HUES64 (cell line): ENCODE measurements at regions not wholly inside any gene's neighbourhood (a gene's known extent, or its start where the extent isn't known, plus 50 kb on each side); places are given as distances from the start of the nearest gene placed in this dataset.

Source experiments
- H3K27ac ChIP-seq: 2 replicates; pipeline ENCODE4 v1.7.0; 2013; ENCODE audit warnings: low read depth, low read length, inconsistent platforms
- H3K27me3 ChIP-seq: 2 replicates; pipeline ENCODE4 v1.6.1; 2013; ENCODE audit warnings: mild to moderate bottlenecking, low read length; ENCODE audit not compliant: insufficient read depth
- H3K36me3 ChIP-seq: 2 replicates; pipeline ENCODE4 v1.6.1; 2013; ENCODE audit warnings: mild to moderate bottlenecking, low read length; ENCODE audit not compliant: insufficient read depth
- H3K4me1 ChIP-seq: 2 replicates; pipeline ENCODE4 v1.6.1; 2013; ENCODE audit warnings: mild to moderate bottlenecking, low read length, moderate library complexity; ENCODE audit not compliant: insufficient read depth
- H3K4me3 ChIP-seq: 2 replicates; pipeline ENCODE4 v1.5.1; 2013; ENCODE audit warnings: mild to moderate bottlenecking, low read length, moderate library complexity
- H3K9ac ChIP-seq: 2 replicates; pipeline ENCODE4 v1.6.1; 2013; ENCODE audit warnings: mild to moderate bottlenecking, low read depth, low read length
- H3K9me3 ChIP-seq: 2 replicates; pipeline ENCODE4 v1.6.1; 2013; ENCODE audit warnings: low read depth, low read length; ENCODE audit not compliant: insufficient read depth
- WGBS: fragments of 150-250, 120-280 bp; methylation state at CpG from one replicate; pipeline ENCODE4 v1.1.7; 2013; ENCODE audit warnings: missing lambda C conversion rate; 5-methylcytosine and 5-hydroxymethylcytosine counted together

DNA sequence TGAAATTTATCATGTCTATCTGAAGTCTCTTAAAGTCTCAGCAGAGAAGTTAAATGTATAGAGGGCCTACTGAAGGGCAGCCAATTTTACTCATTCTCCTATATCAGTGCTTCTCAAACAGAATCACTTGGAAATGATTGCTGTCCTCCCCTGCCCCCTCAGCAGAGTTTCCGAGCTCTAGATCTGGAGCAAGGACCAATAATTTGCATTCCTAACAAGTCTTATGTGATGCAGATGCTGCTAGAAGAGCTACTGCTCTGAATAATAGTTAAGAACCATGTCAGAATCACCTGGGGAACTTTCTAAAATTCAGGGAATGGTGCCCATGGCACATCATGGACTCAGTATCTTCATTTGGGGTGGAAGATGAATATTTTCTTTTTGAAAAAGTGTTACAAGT lies 105.6 kb upstream of the EPHA4 start:
- no peaks in the 10 kb centered on the region for H3K27me3 ChIP-seq
- H3K9ac ChIP-seq: no peak overlapping the region
- H3K27ac ChIP-seq: no peak overlapping the region
- 29% methylated on average over 1 of the region's 1 CpG for WGBS
- H3K4me3 ChIP-seq: no peak overlapping the region
- peaks cover 48% of the 10 kb centered on the region for H3K4me1 ChIP-seq
- no peaks in the 10 kb centered on the region for H3K36me3 ChIP-seq
- no peaks in the 10 kb centered on the region for H3K9me3 ChIP-seq

DNA sequence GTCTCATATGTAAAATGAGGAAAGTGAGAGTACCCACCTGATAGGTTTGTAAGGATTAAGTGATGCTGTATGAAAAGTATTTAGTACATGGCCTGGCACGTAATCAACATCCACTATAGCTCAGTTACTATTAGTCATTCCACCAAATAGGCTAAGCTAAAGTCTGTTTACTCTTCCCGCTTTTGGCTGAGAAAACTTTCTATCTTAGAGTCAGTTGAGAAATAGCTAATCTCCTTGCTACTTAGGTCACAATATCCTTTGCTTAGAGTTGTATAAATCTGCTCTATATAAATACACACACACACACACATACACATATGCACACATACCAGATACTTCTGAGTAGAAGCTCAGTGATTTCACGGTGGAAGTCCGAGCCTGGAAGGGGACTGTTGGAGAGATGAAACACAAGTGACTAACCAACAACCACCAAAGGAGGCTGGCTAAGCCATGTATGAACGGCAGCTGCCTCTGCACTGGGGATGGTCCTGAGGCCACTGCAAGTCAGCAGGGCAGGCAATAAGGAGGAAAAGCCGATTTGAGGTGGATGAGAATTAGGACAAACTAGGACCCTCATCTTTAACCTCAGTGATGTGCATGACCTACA lies 104.6 kb upstream of the EPHA4 start:
- H3K27me3 ChIP-seq: no peaks in the 10 kb centered on the region
- H3K27ac ChIP-seq: no peak overlapping the region
- no peak overlapping the region for H3K9ac ChIP-seq
- no peaks in the 10 kb centered on the region for H3K9me3 ChIP-seq
- H3K36me3 ChIP-seq: no peaks in the 10 kb centered on the region
- peaks cover 48% of the 10 kb centered on the region for H3K4me1 ChIP-seq
- WGBS: 91% methylated on average over 6 of the region's 6 CpGs
- no peak overlapping the region for H3K4me3 ChIP-seq

DNA sequence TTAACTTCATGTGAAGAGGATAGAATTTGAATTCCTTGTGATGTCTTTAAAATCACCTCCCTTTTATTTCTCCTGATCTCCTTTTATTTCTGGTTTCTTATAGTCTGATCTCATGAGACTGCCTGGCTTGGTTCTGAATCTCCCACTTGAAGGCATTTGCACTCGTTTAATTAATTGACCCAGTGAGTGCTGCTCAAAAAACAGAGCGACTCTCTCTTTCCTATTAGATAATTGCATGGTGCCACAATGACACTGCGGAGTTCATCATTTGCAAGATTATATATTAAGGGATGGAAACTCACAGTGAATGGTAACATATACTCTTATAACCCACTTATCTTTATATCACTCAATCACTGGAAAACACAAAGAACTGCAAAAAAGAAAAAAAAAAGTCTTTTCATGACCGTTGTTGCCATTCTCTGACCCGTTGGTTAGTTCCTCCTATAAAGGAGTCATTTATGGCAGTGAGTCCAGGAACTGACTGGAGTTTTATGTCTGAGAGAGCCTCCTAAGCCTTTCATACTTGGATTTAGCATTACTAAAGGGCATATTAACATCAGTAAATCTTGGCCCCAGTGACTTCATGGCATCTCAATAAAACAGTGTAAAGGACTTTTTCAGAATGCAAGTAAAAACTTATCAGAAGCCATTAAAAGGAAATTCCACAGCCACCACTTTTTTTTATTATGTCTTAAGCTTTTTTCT lies 103.3 kb upstream of the EPHA4 start:
- 79% methylated on average over 4 of the region's 5 CpGs for WGBS
- Histone ChIP-seq H3K9ac (no peak overlapping the region), H3K4me1 (peaks cover 41% of the 10 kb centered on the region), H3K4me3 (no peak overlapping the region), H3K9me3 (no peaks in the 10 kb centered on the region), H3K27me3 (no peaks in the 10 kb centered on the region), H3K36me3 (no peaks in the 10 kb centered on the region), H3K27ac (no peak overlapping the region)

DNA sequence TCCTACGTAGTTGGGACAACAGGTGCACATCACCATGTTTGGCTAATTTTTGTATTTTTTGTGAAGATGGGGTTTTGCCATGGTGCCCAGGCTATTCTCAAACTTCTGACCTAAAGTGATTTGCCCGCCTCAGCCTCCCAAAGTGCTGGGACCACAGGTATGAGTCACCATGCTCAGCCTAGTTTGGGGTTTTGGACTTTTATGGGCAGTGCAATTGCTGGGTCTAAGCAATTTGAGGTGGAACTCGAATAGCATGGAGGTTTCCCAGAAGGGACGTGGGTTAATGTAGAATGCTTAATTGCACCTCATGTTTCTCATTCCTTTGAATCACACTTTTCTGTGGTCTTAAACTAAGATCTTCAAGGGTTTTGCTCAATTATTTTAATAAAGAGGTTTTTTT lies 102.3 kb upstream of the EPHA4 start:
- WGBS: 98% methylated on average over 4 of the region's 4 CpGs
- no peaks in the 10 kb centered on the region for H3K36me3 ChIP-seq
- no peak overlapping the region for H3K9ac ChIP-seq
- no peak overlapping the region for H3K4me3 ChIP-seq
- H3K27ac ChIP-seq: no peak overlapping the region
- no peaks in the 10 kb centered on the region for H3K27me3 ChIP-seq
- no peaks in the 10 kb centered on the region for H3K9me3 ChIP-seq
- peaks cover 32% of the 10 kb centered on the region for H3K4me1 ChIP-seq

DNA sequence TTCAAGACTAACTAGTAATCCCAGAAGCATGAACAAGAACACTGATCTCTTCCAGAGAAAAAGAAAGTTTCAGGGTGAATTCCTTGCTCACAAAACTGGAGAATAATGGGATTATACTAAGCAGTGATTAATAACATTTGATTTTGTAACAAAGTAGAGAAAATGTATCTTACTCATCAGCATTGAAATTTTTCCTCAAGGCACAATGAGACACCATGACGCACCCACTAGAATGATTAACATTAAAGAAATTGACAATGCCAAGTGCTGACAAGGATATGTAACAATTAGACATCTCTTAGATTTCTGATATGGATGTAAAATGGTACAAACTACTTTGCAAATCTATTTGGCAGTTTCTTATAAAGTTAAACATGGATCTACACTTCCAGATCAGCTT lies 101.1 kb upstream of the EPHA4 start:
- H3K36me3 ChIP-seq: no peaks in the 10 kb centered on the region
- peaks cover 28% of the 10 kb centered on the region for H3K4me1 ChIP-seq
- H3K9me3 ChIP-seq: no peaks in the 10 kb centered on the region
- H3K27ac ChIP-seq: no peak overlapping the region
- 100% methylated on average over 1 of the region's 1 CpG for WGBS
- no peak overlapping the region for H3K4me3 ChIP-seq
- H3K9ac ChIP-seq: no peak overlapping the region
- H3K27me3 ChIP-seq: no peaks in the 10 kb centered on the region

DNA sequence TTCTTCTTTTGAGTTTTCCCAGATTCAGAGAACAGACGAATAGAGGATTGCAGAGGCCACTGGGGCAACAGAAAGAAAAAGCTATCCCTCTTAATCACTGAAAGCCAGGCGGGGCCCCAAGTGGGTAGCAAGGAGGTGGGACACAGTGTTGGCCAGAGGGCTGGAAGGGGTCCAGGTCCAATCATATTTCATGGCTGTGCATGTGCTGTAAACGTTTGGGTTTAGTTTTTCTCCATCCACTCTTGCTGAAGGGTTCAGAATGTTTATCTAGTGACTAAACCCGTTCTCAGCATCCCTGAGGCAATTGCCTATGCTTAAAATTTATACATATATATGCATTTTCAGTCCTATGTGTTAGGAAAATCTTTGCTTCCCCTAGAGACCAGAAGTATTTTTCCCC lies 99.4 kb upstream of the EPHA4 start:
- Histone ChIP-seq H3K4me1 (peaks cover 12% of the 10 kb centered on the region), H3K4me3 (no peak overlapping the region), H3K27ac (no peak overlapping the region), H3K9ac (no peak overlapping the region), H3K9me3 (no peaks in the 10 kb centered on the region), H3K27me3 (no peaks in the 10 kb centered on the region), H3K36me3 (no peaks in the 10 kb centered on the region)
- 97% methylated on average over 4 of the region's 4 CpGs for WGBS

DNA sequence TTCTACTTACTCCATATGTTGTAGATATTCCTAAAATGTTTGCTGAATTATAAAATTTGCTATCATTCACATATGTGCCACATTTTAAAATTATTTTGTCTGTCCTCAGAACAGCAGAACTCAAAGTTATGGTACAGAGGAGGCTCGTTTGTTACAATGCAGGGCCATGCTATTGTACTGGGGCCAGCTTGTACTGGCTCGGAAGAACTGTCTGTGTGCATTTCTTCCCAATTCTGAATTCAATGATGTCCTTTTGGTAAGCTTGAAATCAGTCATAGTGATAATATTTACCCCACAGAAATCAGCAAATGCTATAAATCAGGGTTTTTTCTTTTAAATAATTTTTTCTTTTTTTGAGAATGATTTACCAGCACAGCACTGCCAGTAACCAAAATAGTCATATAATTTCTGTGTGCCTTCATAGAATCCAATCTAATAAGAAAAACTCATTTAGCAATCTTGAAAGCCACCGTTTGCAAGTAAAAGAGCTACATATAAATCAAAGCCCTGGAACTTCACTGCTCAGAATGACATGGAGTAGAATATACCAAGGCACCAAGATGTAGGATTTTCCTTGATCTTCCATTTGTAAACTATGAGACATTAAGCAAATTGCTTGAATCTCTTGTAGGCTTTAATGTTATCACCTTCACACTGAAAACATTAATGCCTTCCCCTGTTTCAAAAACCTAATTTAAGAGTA lies 90.7 kb upstream of the EPHA4 start:
- Histone ChIP-seq H3K27ac (no peak overlapping the region), H3K27me3 (no peaks in the 10 kb centered on the region), H3K4me1 (peaks cover 4% of the 10 kb centered on the region), H3K4me3 (no peak overlapping the region), H3K9ac (no peak overlapping the region), H3K9me3 (peaks cover 9% of the 10 kb centered on the region; the same call in 1 of the 2 replicates), H3K36me3 (no peaks in the 10 kb centered on the region)
- WGBS: 92% methylated on average over 3 of the region's 3 CpGs

DNA sequence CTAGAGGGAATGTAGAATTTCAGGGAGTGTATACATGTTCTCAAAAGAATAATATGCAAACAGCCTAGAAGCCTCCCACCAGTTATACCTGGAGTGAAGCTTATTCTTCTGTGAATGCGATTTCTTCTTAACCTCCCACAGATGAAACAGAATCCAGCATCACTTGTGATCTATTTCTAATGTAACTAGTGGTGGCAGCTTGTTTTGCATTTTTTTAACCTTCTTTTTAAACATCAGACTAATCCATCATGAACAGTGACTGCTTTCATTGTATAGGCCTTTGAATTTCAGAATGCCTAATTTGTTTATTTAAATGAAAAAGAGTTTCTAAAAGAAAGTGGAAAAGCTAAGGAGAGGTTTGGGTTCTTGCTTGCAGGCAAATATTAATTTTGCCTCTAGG lies 85.7 kb upstream of the EPHA4 start:
- Histone ChIP-seq H3K27me3 (no peaks in the 10 kb centered on the region), H3K4me3 (no peak overlapping the region), H3K4me1 (peaks cover 13% of the 10 kb centered on the region), H3K36me3 (no peaks in the 10 kb centered on the region), H3K9me3 (no peaks in the 10 kb centered on the region), H3K9ac (no peak overlapping the region), H3K27ac (no peak overlapping the region)
- no CpG with 5 or more reads among the region's 1 CpG for WGBS

DNA sequence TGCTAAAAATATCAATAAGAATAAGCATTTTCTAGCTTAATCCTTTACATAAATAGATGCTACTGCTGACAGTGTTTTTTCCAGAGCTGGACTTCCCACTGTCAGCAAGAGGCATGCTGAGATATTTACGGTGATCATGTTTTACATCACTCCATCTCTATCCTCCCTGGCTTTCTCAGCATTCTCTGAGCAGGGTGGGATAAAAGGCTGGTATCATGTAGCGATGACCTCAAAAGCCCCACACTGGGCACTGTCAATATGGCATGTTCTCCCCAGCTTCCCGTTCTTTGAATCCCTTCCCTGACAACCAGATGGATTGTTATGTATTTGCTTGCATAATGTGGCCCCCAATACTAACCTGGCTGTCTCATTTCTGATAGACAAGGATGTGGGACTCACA lies 83.2 kb upstream of the EPHA4 start:
- H3K9me3 ChIP-seq: no peaks in the 10 kb centered on the region
- WGBS: 65% methylated on average over 3 of the region's 3 CpGs

DNA sequence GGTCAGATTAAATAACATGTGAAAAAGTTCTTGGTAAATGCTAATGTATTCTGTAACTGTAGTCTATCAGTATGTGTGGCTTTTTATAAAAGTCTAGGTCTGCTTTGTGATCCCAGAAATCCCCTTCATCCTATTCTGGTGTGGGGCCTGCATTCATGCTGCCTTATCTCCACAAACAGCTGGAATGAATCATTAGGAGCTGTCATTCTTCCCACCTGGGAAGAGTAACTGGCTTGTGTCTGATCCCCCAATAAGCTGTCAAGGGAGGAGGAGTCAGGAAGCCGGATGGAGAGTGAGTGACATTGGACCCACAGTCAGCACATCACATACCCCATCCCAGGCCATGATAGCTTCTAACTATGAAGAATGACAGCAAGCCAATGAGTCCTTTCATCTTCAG lies 81.1 kb upstream of the EPHA4 start:
- Histone ChIP-seq H3K9ac (no peak overlapping the region), H3K9me3 (no peaks in the 10 kb centered on the region), H3K27ac (no peak overlapping the region), H3K4me3 (no peak overlapping the region), H3K27me3 (no peaks in the 10 kb centered on the region), H3K4me1 (peaks cover 12% of the 10 kb centered on the region), H3K36me3 (no peaks in the 10 kb centered on the region)
- 40% methylated on average over 1 of the region's 1 CpG for WGBS

More for the DNA sequence above, 83.2 kb upstream of the EPHA4 start:
- H3K27me3 ChIP-seq: no peaks in the 10 kb centered on the region
- no peak overlapping the region for H3K4me3 ChIP-seq
- no peak overlapping the region for H3K9ac ChIP-seq
- peaks cover 13% of the 10 kb centered on the region for H3K4me1 ChIP-seq
- no peaks in the 10 kb centered on the region for H3K36me3 ChIP-seq
- H3K27ac ChIP-seq: no peak overlapping the region

DNA sequence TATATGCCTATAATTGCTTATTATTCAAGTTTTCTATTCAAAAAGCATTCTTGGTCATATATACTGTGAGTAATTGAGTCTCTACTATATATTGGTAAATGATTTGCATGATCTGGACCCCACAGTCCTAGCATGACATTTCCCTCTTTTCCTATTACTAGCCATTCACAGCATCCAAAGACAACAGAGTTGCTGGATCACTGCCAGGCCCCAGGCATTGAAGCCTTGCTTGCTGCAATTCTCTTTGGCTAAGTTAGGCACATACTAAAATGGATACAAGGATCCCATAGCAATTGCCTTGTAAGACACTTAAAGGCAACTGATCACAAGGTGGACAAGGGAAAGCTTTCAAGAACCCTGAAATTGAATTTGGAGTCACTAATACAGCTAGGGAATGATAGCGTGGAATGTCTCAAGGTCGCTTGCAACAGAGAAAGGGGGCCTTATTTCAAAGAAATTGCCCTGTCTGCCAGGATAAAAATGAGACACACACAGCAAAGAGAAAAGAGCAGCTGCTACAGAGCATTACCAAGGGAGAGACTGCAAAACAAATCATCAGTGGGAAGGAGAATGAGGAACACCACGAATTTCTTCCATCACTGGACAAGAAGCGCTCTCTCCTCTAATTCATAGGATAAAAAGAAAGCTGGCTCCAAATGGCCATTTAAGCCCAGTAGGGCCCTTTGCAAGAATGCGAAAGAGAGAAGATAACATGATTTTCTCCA lies 77.1 kb upstream of the EPHA4 start:
- no peaks in the 10 kb centered on the region for H3K27me3 ChIP-seq
- no peaks in the 10 kb centered on the region for H3K36me3 ChIP-seq
- H3K4me3 ChIP-seq: no peak overlapping the region
- H3K4me1 ChIP-seq: no peaks in the 10 kb centered on the region
- H3K27ac ChIP-seq: no peak overlapping the region
- H3K9ac ChIP-seq: no peak overlapping the region
- H3K9me3 ChIP-seq: no peaks in the 10 kb centered on the region
- WGBS: 96% methylated on average over 5 of the region's 5 CpGs
